ENCODE measurements at regions not wholly inside any gene's neighbourhood (a gene's known extent, or its start where the extent isn't known, plus 50 kb on each side); places are given as distances from the start of the nearest gene placed in this dataset.

- TF ChIP-seq HDAC2 (IDR thresholded peaks at IDR 0.05) (no peak), SREBF2 (IDR thresholded peaks at IDR 0.05) (no peak), POLR2AphosphoS2 (conservative IDR thresholded peaks at IDR 0.05; ENCODE audit: low read length) (no peak), POLR2A (IDR thresholded peaks at IDR 0.05; ENCODE audit: low read length) (no peak), BCL3 (IDR thresholded peaks at IDR 0.05) (no peak), REST (IDR thresholded peaks at IDR 0.05) (no peak), ESRRA (IDR thresholded peaks at IDR 0.05; ENCODE audit: borderline replicate concordance, low read length) (no peak), NFE2L2 (conservative IDR thresholded peaks at IDR 0.05; ENCODE audit: low read length) (no peak)
- TF ChIP-seq, protein P1, sequence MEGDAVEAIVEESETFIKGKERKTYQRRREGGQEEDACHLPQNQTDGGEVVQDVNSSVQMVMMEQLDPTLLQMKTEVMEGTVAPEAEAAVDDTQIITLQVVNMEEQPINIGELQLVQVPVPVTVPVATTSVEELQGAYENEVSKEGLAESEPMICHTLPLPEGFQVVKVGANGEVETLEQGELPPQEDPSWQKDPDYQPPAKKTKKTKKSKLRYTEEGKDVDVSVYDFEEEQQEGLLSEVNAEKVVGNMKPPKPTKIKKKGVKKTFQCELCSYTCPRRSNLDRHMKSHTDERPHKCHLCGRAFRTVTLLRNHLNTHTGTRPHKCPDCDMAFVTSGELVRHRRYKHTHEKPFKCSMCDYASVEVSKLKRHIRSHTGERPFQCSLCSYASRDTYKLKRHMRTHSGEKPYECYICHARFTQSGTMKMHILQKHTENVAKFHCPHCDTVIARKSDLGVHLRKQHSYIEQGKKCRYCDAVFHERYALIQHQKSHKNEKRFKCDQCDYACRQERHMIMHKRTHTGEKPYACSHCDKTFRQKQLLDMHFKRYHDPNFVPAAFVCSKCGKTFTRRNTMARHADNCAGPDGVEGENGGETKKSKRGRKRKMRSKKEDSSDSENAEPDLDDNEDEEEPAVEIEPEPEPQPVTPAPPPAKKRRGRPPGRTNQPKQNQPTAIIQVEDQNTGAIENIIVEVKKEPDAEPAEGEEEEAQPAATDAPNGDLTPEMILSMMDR (IDR thresholded peaks at IDR 0.05) = no peak
These were observed 90.1 kb upstream of the ACTRT2 start for GRCh38 chr1:2930913-2931723.

All from A549 (cell line).